ENCODE measurements at regions not wholly inside any gene's neighbourhood (a gene's known extent, or its start where the extent isn't known, plus 50 kb on each side); places are given as distances from the start of the nearest gene placed in this dataset.
"Not testable (repeated sequence)": the region's sequence is repeated elsewhere in the genome, so short reads cannot be mapped to it uniquely, and the experiment has no call there.

DNA sequence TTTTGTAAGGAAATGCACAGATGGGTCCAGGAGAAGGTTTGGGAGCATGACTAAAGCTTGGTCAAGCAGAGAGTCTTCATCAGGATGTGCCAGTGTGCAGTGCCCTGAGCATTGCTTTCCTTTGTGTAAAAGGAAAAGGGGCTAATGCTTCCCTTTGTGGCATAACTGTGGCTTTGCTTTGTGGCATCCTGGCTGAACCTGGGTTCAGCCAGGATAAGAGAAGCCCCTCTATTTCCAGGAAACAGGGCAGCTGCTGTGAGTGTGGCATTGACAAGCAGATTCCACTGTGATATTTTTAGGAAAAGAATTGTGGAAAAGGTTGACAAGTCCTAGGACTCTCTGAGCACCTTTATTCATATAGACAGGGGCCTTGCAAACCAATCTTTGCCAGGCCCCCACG, 193.4 kb upstream of the CXCL12 start:
- H3K9me3 Mint-ChIP-seq (ENCODE audit: unreplicated experiment) = no peaks in the 10 kb centered on the region
- no peak overlapping the region for H3K4me3 Mint-ChIP-seq (ENCODE audit: unreplicated experiment)
- DNase-seq = no peak
- no peaks in the 10 kb centered on the region for H3K4me1 Mint-ChIP-seq (ENCODE audit: low read depth, unreplicated experiment)
- no peak overlapping the region for H3K27ac Mint-ChIP-seq (ENCODE audit: unreplicated experiment)
- peaks cover 2% of the 10 kb centered on the region for H3K27me3 Mint-ChIP-seq (ENCODE audit: unreplicated experiment)
- H3K36me3 Mint-ChIP-seq (ENCODE audit: unreplicated experiment) = no peaks in the 10 kb centered on the region
- no peak for TF ChIP-seq CTCF (IDR thresholded peaks at IDR 0.05; ENCODE audit: partially characterized antibody, unreplicated experiment)

DNA sequence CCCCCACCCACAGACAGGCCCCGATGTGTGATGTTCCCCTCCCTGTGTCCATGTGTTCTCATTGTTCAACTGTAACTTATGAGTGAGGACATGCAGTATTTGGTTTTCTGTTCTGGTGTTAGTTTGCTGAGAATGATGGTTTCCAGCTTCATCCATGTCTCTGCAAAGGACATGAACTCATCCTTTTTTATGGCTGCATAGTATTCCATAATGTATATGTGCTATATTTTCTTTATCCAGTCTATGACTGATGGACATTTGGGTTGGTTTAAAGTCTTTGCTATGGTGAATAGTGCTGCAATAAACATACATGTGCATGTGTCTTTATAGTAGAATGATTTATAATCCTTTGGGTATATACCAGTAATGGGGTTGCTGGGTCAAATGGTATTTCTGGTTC, 194.1 kb upstream of the CXCL12 start:
- not testable (repeated sequence) for H3K4me1 Mint-ChIP-seq (ENCODE audit: low read depth, unreplicated experiment); DNase-seq; H3K4me3 Mint-ChIP-seq (ENCODE audit: unreplicated experiment); H3K9me3 Mint-ChIP-seq (ENCODE audit: unreplicated experiment); H3K27ac Mint-ChIP-seq (ENCODE audit: unreplicated experiment); H3K36me3 Mint-ChIP-seq (ENCODE audit: unreplicated experiment); H3K27me3 Mint-ChIP-seq (ENCODE audit: unreplicated experiment)

- no peak overlapping the region for H3K4me3 Mint-ChIP-seq (ENCODE audit: unreplicated experiment)
- TF ChIP-seq CTCF (IDR thresholded peaks at IDR 0.05; ENCODE audit: partially characterized antibody, unreplicated experiment) = no peak
- no peaks in the 10 kb centered on the region for H3K4me1 Mint-ChIP-seq (ENCODE audit: low read depth, unreplicated experiment)
- no peaks in the 10 kb centered on the region for H3K36me3 Mint-ChIP-seq (ENCODE audit: unreplicated experiment)
- no peak overlapping the region for H3K27ac Mint-ChIP-seq (ENCODE audit: unreplicated experiment)
- DNase-seq = no peak
- no peaks in the 10 kb centered on the region for H3K9me3 Mint-ChIP-seq (ENCODE audit: unreplicated experiment)
- no peaks in the 10 kb centered on the region for H3K27me3 Mint-ChIP-seq (ENCODE audit: unreplicated experiment)
Measured at GRCh38 chr10:44581996-44582395, 197.1 kb upstream of the CXCL12 start.

DNA sequence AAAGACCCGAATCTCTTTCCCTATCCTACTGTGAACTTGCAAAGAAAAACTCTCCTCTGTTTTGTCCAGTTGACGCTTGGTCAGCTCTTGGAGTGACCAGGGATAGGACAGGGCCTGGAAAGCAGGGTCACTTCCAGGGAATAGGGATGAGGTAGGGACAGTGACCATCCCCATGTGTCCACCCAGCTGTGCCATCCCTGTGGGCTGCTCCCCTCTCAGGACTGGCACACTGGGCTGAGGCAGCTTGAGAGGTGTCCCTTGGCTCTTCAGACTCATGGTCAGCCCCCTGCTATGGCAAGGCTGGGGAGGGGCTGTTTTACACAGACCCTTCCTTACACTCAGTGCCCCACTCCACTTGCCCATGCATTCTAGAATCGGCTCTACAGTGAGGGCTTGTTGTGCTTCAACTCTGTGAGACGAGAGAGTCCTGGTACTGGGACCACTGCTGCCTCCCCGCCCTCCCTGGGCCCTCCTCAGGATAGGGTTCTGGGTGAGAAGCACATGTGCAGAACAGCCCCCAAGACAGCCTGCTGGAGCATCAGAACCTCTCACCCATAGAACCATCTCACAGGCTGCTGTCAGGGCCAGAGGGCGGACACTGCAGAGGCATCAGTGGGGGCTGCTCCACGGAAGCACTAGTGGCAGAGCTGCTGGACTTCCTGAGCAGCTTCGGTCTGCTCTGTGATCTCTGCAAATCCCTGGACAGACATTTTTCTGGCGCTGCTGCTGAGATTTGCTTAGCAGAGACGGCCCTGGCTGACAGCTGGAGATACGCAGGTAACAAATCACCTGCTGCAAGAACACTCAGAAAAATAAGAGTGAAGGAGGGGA, 202.8 kb upstream of the CXCL12 start:
- H3K4me1 Mint-ChIP-seq (ENCODE audit: low read depth, unreplicated experiment) = no peaks in the 10 kb centered on the region
- H3K36me3 Mint-ChIP-seq (ENCODE audit: unreplicated experiment) = no peaks in the 10 kb centered on the region
- DNase-seq = no peak
- no peak overlapping the region for H3K27ac Mint-ChIP-seq (ENCODE audit: unreplicated experiment)
- peaks cover 2% of the 10 kb centered on the region for H3K27me3 Mint-ChIP-seq (ENCODE audit: unreplicated experiment)
- no peak for TF ChIP-seq CTCF (IDR thresholded peaks at IDR 0.05; ENCODE audit: partially characterized antibody, unreplicated experiment)
- no peak overlapping the region for H3K4me3 Mint-ChIP-seq (ENCODE audit: unreplicated experiment)
- peaks cover 1% of the 10 kb centered on the region for H3K9me3 Mint-ChIP-seq (ENCODE audit: unreplicated experiment)

DNA sequence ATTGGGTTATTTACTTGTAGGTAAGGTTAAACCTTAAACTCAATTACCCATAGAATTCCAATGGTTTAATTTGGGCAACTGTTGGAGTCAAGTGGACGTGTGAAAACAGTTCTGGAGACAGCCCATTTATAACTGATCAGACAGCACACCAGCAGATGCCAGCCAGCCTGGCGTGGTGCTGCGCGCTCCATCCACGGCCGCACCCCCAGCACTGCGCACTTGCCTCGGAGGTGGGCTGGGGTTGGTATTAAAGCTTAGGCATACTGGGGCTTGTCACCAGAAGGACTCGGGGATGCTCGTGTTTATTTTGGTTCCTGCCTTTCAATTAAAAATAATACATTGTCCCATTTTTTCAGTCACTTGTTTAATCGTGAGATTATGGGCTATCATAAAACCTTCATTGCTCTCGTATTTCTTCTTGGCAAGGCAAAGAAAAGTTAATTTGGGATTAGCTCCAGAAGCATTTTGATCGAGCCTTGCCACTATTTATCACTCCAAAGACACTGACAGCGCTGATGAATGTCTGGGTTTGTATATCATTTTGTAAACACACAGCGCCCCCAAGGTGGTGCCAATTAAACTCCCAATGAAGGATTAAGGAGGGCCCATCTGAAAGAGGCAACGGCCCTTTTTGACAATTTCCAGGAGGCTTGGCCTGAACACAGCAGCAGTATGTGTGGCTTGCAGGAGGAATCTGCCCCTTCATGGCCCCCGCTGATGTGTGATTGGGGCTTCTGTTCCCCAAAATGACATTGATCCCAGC, 204.5 kb upstream of the CXCL12 start:
- H3K9me3 Mint-ChIP-seq (ENCODE audit: unreplicated experiment) = peaks cover 1% of the 10 kb centered on the region
- H3K36me3 Mint-ChIP-seq (ENCODE audit: unreplicated experiment) = no peaks in the 10 kb centered on the region
- no peak overlapping the region for H3K4me3 Mint-ChIP-seq (ENCODE audit: unreplicated experiment)
- DNase-seq = no peak
- TF ChIP-seq CTCF (IDR thresholded peaks at IDR 0.05; ENCODE audit: partially characterized antibody, unreplicated experiment) = no peak
- H3K27me3 Mint-ChIP-seq (ENCODE audit: unreplicated experiment) = peaks cover 2% of the 10 kb centered on the region
- H3K27ac Mint-ChIP-seq (ENCODE audit: unreplicated experiment) = no peak overlapping the region
- no peaks in the 10 kb centered on the region for H3K4me1 Mint-ChIP-seq (ENCODE audit: low read depth, unreplicated experiment)

All from glutamatergic neuron (in vitro differentiated cells).